Heart left ventricle (tissue), 16 donors: ENCODE measurements at regions not wholly inside any gene's neighbourhood (a gene's known extent, or its start where the extent isn't known, plus 50 kb on each side); places are given as distances from the start of the nearest gene placed in this dataset.

ENCODE experiments used
- ATAC-seq, 4 donors: fragments of 200-7000 bp; cut with Tn5 transposase; one replicate each; pipeline ENCODE4 v1.9.1; 2020 to 2022; ENCODE audit warnings: moderate library complexity in 4 of 4, mild to moderate bottlenecking in 3 of 4, moderate number of reproducible peaks in 1 of 4
- DNase-seq, 5 donors: peaks; one replicate each; pipeline ENCODE4 v3.0.0-alpha.2; 2020
- H3K27ac ChIP-seq, 12 donors: fragments of 200-600 bp; sonication (generic) in 4 of 12; one replicate each; pipeline versions ENCODE4 v1.5.0 to v1.8.0; 2016 to 2022; ENCODE audit warnings: mild to moderate bottlenecking in 2 of 12
- H3K27me3 ChIP-seq, 9 donors: fragments of 200-600 bp; sonication (generic) in 2 of 9; one replicate each; pipeline versions ENCODE4 v1.5.1 to v1.8.0; 2016 to 2022; ENCODE audit warnings: mild to moderate bottlenecking in 3 of 9
- H3K36me3 ChIP-seq, 9 donors: fragments of 200-600 bp; sonication (generic) in 2 of 9; one replicate each; pipeline versions ENCODE4 v1.5.0 to v1.8.0; 2018 to 2022; ENCODE audit warnings: mild to moderate bottlenecking in 2 of 9
- H3K4me1 ChIP-seq, 12 donors: fragments of 200-600 bp; sonication (generic) in 4 of 12; one replicate each; pipeline versions ENCODE4 v1.5.0 to v1.8.0; 2016 to 2022; ENCODE audit warnings: mild to moderate bottlenecking in 3 of 12
- H3K4me3 ChIP-seq, 12 donors: fragments of 200-600 bp; sonication (generic) in 4 of 12; one replicate each; pipeline versions ENCODE4 v1.5.0 to v1.8.0; 2017 to 2022; ENCODE audit warnings: mild to moderate bottlenecking in 9 of 12, moderate library complexity in 4 of 12
- H3K9me3 ChIP-seq, 12 donors: fragments of 200-600 bp; sonication (generic) in 4 of 12; one replicate each; pipeline versions ENCODE4 v1.5.0 to v1.8.0; 2016 to 2022; ENCODE audit warnings: mild to moderate bottlenecking in 1 of 12
- POLR2A ChIP-seq, 2 donors: fragments of 450-650 bp; IDR thresholded peaks; one replicate each; pipeline ENCODE4 v1.6.1; 2017; ENCODE audit warnings: antibody characterized with exemption in 2 of 2, mild to moderate bottlenecking in 2 of 2, moderate library complexity in 2 of 2
- WGBS, 4 donors: extraction: QIAGEN DNeasy Blood & Tissue Kit in 2 of 4; methylation state at CpG; one replicate each; pipeline versions ENCODE4 v1.1.5 to v1.1.7; 2013 to 2018; 5-methylcytosine and 5-hydroxymethylcytosine counted together
- intact Hi-C, 10 donors: fragments of 100-400 bp; cut with DNase I; formaldehyde crosslinking; loops; one replicate each; pipeline versions ENCODE4 v1.11.1 to v1.14.2; 2022
- TF ChIP-seq, protein P1 (sequence below), 12 donors: fragments of 200-600 bp; sonication (generic) in 4 of 12; IDR thresholded peaks; one replicate each; pipeline versions ENCODE4 v1.5.0 to v1.8.0; 2018 to 2022; ENCODE audit warnings: antibody characterized with exemption in 12 of 12, mild to moderate bottlenecking in 5 of 12
- donor health status: ischemic (EF 13 %, LVEDD 7.1; RV severe dilation, severe dysfunction).
- donor health status: healthy with polysubstance abuse.
- donor health status: DM: no; HTN: yes; CAD: no.
- donor health status: DM: no; HTN: no; CAD: no.
- donor health status: ischemic (EF 25% LVEDD 6.9; RV normal size, moderate dysfunction).
- donor health status: ischemic (EF 25% LVEDD 5.7; RV mildly dilated, moderate dysfunction).
- donor health status: healthy.
- donor health status: DM: yes; HTN: yes; CAD: no.
- donor health status: ischemic (EF 35%, LVEDD 5.7; RV mildly dilated, moderate dysfunction).
- donor health status: nonischemic (EF 11% LVEDD 7.7; RV severe dilation, severe dysfunction).
- donor health status: DM: yes; HTN: yes; CAD: no.
- donor health status: PGD.
- donor health status: ischemic (EF 29% LVEDD 5.4; RV normal size, mild dysfunction).
- donor health status: nonischemic (EF 23%, LVEDD 6.1; RV moderate dilation, normal function).

DNA sequence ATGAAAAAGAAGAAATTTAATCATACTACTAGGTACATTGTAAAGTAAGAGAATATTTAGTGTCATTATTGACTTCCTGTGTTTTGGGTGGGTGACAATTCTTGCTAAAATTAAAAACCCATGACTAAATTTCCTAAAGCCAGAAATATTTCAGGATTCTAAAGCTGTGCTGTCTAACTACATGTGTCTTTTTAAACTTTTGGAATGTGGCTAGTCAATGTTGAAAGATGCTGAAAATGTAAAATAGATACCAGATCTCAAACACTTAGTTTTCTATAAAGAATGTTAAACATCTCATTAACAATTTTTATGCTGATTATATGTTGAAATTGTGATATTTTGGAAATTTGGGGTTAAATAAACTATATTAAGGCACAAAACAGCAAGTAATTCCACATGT is 308.9 kb upstream of the TMCO5A start:
- no peak overlapping the region for H3K4me3 ChIP-seq
- TF ChIP-seq, protein P1, sequence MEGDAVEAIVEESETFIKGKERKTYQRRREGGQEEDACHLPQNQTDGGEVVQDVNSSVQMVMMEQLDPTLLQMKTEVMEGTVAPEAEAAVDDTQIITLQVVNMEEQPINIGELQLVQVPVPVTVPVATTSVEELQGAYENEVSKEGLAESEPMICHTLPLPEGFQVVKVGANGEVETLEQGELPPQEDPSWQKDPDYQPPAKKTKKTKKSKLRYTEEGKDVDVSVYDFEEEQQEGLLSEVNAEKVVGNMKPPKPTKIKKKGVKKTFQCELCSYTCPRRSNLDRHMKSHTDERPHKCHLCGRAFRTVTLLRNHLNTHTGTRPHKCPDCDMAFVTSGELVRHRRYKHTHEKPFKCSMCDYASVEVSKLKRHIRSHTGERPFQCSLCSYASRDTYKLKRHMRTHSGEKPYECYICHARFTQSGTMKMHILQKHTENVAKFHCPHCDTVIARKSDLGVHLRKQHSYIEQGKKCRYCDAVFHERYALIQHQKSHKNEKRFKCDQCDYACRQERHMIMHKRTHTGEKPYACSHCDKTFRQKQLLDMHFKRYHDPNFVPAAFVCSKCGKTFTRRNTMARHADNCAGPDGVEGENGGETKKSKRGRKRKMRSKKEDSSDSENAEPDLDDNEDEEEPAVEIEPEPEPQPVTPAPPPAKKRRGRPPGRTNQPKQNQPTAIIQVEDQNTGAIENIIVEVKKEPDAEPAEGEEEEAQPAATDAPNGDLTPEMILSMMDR (IDR thresholded peaks at IDR 0.05) = no peak
- TF ChIP-seq POLR2A (IDR thresholded peaks at IDR 0.05) = no peak

GRCh38 chr15:37628507-37628906 is 305.9 kb upstream of the TMCO5A start:
- intact Hi-C loops = no loop called here
- H3K4me1 ChIP-seq = no peaks in the 10 kb centered on the region
- H3K36me3 ChIP-seq = no peaks in the 10 kb centered on the region
- H3K27ac ChIP-seq = no peak overlapping the region
- DNase-seq (no peak), ATAC-seq (no peak)
- no peaks in the 10 kb centered on the region for H3K27me3 ChIP-seq
- 76 to 84% (median 78%) methylated on average over 1 of the region's 1 CpG for whole genome bisulfite sequencing, 4 donors
- no peak overlapping the region for H3K4me3 ChIP-seq
- TF ChIP-seq, protein P1 (IDR thresholded peaks at IDR 0.05) = no peak
- no peak for TF ChIP-seq POLR2A (IDR thresholded peaks at IDR 0.05)
- H3K9me3 ChIP-seq = no peaks in the 10 kb centered on the region

More for the DNA sequence above, 308.9 kb upstream of the TMCO5A start:
- Histone ChIP-seq H3K27me3 (no peaks in the 10 kb centered on the region), H3K36me3 (no peaks in the 10 kb centered on the region), H3K9me3 (no peaks in the 10 kb centered on the region), H3K4me1 (no peaks in the 10 kb centered on the region), H3K27ac (no peak overlapping the region)
- DNase-seq = no peak
- intact Hi-C loops = no loop called here
- no peak for ATAC-seq

- peaks cover 0 to 5% (median 0%) of the 10 kb centered on the region in 12 donors for H3K9me3 ChIP-seq
- WGBS, 4 donors = 77 to 84% (median 80%) methylated on average over 1 of the region's 1 CpG
- ATAC-seq (no peak), DNase-seq (no peak)
- no peak overlapping the region for H3K4me3 ChIP-seq
- H3K27ac ChIP-seq = no peak overlapping the region
- H3K36me3 ChIP-seq = no peaks in the 10 kb centered on the region
- TF ChIP-seq, protein P1 (IDR thresholded peaks at IDR 0.05) = no peak
- no peak for TF ChIP-seq POLR2A (IDR thresholded peaks at IDR 0.05)
- H3K4me1 ChIP-seq = no peaks in the 10 kb centered on the region
- no peaks in the 10 kb centered on the region for H3K27me3 ChIP-seq
- intact Hi-C loops = no loop called here
Observed at GRCh38 chr15:37636736-37637135, 297.7 kb upstream of the TMCO5A start.

DNA sequence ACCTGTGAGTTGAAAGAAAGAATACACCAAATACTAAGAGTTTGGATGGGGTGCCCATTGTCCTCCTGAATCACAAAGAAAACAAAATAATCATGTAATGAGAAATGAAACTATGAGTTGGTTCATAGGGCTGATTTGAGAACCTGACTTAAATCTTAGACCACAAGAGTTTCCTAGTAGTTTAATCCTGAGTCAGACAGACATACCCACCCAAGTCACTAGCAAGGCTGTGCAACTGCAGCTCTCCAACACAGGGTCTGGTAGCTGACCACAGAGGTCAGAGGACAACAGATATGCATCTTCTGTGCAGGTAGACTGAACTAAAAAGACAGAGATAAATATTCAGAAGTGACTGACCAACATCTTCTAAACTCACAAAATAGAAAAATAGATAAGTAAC is 296.3 kb upstream of the TMCO5A start:
- intact Hi-C loops = no loop called here
- no peak for TF ChIP-seq POLR2A (IDR thresholded peaks at IDR 0.05)
- TF ChIP-seq, protein P1 (IDR thresholded peaks at IDR 0.05) = no peak
- no peak for DNase-seq

More for the DNA sequence above, 296.3 kb upstream of the TMCO5A start:
- Histone ChIP-seq H3K4me1 (no peaks in the 10 kb centered on the region), H3K9me3 (peaks cover 0 to 5% (median 0%) of the 10 kb centered on the region in 12 donors), H3K36me3 (no peaks in the 10 kb centered on the region), H3K27me3 (no peaks in the 10 kb centered on the region), H3K4me3 (no peak overlapping the region), H3K27ac (no peak overlapping the region)
- ATAC-seq = no peak
